ENCODE measurements at regions not wholly inside any gene's neighbourhood (a gene's known extent, or its start where the extent isn't known, plus 50 kb on each side); places are given as distances from the start of the nearest gene placed in this dataset.

DNA sequence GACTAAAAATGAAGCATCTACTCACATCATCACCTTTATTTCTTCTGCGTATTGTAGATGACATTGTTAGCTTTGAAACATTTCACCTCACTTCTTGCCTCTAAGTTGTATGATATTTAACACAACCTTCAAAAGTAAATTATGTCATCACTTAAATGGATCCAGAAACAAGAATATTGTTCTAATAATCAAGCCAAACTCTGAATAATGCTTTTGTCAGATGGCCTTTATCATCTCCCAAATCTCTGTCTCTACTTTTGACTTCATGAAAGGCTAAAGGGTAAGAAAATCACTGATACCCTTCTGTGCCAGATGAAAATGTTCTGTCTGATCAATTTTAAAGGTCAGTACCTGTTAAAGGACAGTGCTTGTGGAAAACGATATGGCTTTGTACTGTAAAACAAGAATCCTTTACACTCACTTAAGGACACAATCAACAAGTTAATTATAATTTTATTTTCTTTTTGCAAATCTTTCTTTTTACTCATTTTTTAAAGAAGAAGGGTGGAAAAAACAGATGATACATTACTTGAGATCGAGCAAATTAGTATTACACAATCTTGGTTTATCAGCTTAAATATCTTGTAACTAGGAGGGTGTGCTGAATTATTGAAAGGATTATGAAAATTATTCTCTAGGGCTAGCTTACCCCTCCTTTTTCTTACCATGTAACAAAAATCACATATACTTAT, 309.4 kb upstream of the IGFBP3 start:
- DNase-seq (ENCODE audit: low spot score), result no peak
- intact Hi-C loops (cut with DNase I), result no loop called here
- TF ChIP-seq, protein P1, sequence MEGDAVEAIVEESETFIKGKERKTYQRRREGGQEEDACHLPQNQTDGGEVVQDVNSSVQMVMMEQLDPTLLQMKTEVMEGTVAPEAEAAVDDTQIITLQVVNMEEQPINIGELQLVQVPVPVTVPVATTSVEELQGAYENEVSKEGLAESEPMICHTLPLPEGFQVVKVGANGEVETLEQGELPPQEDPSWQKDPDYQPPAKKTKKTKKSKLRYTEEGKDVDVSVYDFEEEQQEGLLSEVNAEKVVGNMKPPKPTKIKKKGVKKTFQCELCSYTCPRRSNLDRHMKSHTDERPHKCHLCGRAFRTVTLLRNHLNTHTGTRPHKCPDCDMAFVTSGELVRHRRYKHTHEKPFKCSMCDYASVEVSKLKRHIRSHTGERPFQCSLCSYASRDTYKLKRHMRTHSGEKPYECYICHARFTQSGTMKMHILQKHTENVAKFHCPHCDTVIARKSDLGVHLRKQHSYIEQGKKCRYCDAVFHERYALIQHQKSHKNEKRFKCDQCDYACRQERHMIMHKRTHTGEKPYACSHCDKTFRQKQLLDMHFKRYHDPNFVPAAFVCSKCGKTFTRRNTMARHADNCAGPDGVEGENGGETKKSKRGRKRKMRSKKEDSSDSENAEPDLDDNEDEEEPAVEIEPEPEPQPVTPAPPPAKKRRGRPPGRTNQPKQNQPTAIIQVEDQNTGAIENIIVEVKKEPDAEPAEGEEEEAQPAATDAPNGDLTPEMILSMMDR (IDR thresholded peaks at IDR 0.05), result no peak
- TF ChIP-seq POLR2AphosphoS5 (IDR thresholded peaks at IDR 0.05) (no peak), POLR2A (IDR thresholded peaks at IDR 0.05) (no peak)
- Histone ChIP-seq H3K4me1 (replicated peaks) (no peaks in the 10 kb centered on the region), H3K9me3 (no peaks in the 10 kb centered on the region), H3K27me3 (replicated peaks; ENCODE audit: insufficient read depth) (no peaks in the 10 kb centered on the region), H3K4me3 (no peak overlapping the region), H3K36me3 (no peaks in the 10 kb centered on the region), H3K27ac (no peak overlapping the region)
- 75% methylated on average over 3 of the region's 3 CpGs for WGBS

GRCh38 chr7:46229409-46229808, 308.3 kb upstream of the IGFBP3 start:
- 65% methylated on average over 4 of the region's 4 CpGs for WGBS
- no peaks in the 10 kb centered on the region for H3K4me1 ChIP-seq (replicated peaks)
- TF ChIP-seq POLR2AphosphoS5 (IDR thresholded peaks at IDR 0.05) (no peak), POLR2A (IDR thresholded peaks at IDR 0.05) (no peak)
- TF ChIP-seq, protein P1 (IDR thresholded peaks at IDR 0.05), result no peak
- no peak overlapping the region for H3K27ac ChIP-seq
- DNase-seq (ENCODE audit: low spot score), result no peak
- intact Hi-C loops (cut with DNase I), result no loop called here
- H3K27me3 ChIP-seq (replicated peaks; ENCODE audit: insufficient read depth), result no peaks in the 10 kb centered on the region
- no peak overlapping the region for H3K4me3 ChIP-seq
- H3K9me3 ChIP-seq, result no peaks in the 10 kb centered on the region
- no peaks in the 10 kb centered on the region for H3K36me3 ChIP-seq

- TF ChIP-seq POLR2A (IDR thresholded peaks at IDR 0.05), result no peak
- no peak for TF ChIP-seq POLR2AphosphoS5 (IDR thresholded peaks at IDR 0.05)
- TF ChIP-seq, protein P1 (IDR thresholded peaks at IDR 0.05), result no peak
- intact Hi-C loops (cut with DNase I), result no loop called here
- no peaks in the 10 kb centered on the region for H3K9me3 ChIP-seq
- DNase-seq (ENCODE audit: low spot score), result no peak
- no peaks in the 10 kb centered on the region for H3K4me1 ChIP-seq (replicated peaks)
- H3K27me3 ChIP-seq (replicated peaks; ENCODE audit: insufficient read depth), result no peaks in the 10 kb centered on the region
- no peak overlapping the region for H3K4me3 ChIP-seq
- no peaks in the 10 kb centered on the region for H3K36me3 ChIP-seq
- H3K27ac ChIP-seq, result no peak overlapping the region
- WGBS, result 38% methylated on average over 3 of the region's 3 CpGs
Measured at GRCh38 chr7:46226860-46227259, 305.8 kb upstream of the IGFBP3 start.

DNA sequence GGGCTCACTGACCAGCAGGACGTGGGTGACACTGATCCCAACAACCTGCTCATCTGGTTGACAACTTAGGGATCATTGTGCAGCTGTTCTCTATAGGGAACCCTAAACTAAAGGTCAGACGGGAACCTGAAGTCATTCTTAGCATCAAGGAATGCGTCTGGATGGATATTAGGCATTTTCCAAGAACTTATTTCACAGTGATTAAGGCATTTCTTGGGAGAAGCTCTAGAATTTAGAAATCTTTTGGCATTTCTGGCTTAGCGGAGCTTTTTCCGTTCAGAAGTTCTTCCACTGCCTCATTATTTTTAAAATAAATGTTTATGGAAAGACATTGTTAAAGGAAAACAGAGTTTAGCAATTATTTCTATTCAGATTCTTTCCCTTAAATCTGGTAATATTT, 303.3 kb upstream of the IGFBP3 start:
- Histone ChIP-seq H3K36me3 (no peaks in the 10 kb centered on the region), H3K4me3 (no peak overlapping the region), H3K27me3 (replicated peaks; ENCODE audit: insufficient read depth) (no peaks in the 10 kb centered on the region), H3K27ac (no peak overlapping the region), H3K4me1 (replicated peaks) (no peaks in the 10 kb centered on the region), H3K9me3 (no peaks in the 10 kb centered on the region)
- intact Hi-C loops (cut with DNase I), result no loop called here
- TF ChIP-seq POLR2AphosphoS5 (IDR thresholded peaks at IDR 0.05) (no peak), POLR2A (IDR thresholded peaks at IDR 0.05) (no peak)
- TF ChIP-seq, protein P1 (IDR thresholded peaks at IDR 0.05), result no peak
- WGBS, result 73% methylated on average over 5 of the region's 5 CpGs
- DNase-seq (ENCODE audit: low spot score), result no peak

GRCh38 chr7:46220066-46220630, 299.1 kb upstream of the IGFBP3 start:
- no peak overlapping the region for H3K4me3 ChIP-seq
- H3K4me1 ChIP-seq (replicated peaks), result no peaks in the 10 kb centered on the region
- no peak for DNase-seq (ENCODE audit: low spot score)
- intact Hi-C loops (cut with DNase I), result no loop called here
- 53% methylated on average over 7 of the region's 7 CpGs for WGBS
- no peaks in the 10 kb centered on the region for H3K9me3 ChIP-seq
- no peaks in the 10 kb centered on the region for H3K36me3 ChIP-seq
- no peaks in the 10 kb centered on the region for H3K27me3 ChIP-seq (replicated peaks; ENCODE audit: insufficient read depth)
- H3K27ac ChIP-seq, result no peak overlapping the region
- TF ChIP-seq POLR2A (IDR thresholded peaks at IDR 0.05) (no peak), POLR2AphosphoS5 (IDR thresholded peaks at IDR 0.05) (no peak)
- TF ChIP-seq, protein P1 (IDR thresholded peaks at IDR 0.05), result no peak
